ENCODE measurements at regions not wholly inside any gene's neighbourhood (a gene's known extent, or its start where the extent isn't known, plus 50 kb on each side); places are given as distances from the start of the nearest gene placed in this dataset.
"Not testable (repeated sequence)": the region's sequence is repeated elsewhere in the genome, so short reads cannot be mapped to it uniquely, and the experiment has no call there.

DNA sequence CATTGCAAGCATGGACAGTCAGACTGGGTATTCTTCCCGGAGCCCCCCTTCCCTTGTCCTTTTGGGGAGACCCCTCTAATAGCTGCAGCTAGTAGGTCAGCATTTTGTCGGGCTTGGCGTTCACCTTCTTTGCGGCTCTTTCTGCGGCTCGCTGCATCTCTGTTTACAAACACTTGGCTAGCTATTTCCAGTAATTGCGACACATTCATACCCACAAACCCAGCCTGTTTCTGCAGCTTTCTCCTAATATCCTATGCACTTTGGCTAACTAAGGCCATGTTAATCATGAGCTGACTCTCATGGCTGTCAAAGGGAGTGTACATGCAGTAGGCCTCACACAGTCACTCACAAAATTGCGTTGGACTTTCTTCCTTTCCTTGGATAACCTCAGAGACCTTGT, 716.4 kb downstream of the AMY1C start:
- no peak for DNase-seq (ENCODE audit: low read depth)

DNA sequence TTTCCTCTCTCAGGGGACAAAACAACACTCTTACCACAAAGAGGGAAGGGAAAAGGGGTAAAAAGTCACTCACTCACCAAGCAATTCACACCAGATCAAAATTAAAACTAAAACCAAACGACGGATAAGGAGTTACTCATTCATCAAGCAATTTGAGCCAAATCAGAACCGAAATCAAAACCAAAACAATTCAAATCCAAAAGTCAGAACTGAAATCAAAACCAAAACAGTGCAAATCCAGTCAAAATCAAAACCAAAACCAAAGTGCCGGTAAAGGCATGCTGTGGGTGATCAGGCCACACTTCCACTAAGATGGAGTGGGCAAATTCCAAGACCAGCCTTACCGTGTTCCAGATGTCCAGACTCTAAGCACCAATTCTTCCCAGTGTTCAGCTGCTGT, 717.9 kb downstream of the AMY1C start:
- DNase-seq (ENCODE audit: low read depth) = no peak

- no peak for DNase-seq (ENCODE audit: low read depth)
Observed at GRCh38 chr1:104468282-104468681, 718.6 kb downstream of the AMY1C start.

DNA sequence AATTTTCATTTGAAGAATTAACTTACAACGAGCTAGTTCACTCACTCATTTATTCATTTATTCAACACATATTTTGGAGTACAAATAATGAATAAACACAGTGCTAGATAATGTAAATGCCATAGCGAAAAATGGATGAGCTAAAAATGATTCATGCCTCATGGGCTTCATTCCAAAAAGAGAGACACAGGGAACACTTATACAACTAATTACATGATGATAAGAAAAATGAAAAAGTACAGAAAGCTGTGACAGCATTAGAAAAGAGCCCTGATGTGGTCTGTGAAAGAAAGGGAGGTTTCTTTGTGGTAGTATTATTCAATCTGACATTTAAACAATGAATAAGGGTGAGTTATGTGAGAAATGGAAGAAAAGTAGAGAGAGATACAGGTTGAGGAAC, 726.4 kb downstream of the AMY1C start:
- no peak for DNase-seq (ENCODE audit: low read depth)

DNA sequence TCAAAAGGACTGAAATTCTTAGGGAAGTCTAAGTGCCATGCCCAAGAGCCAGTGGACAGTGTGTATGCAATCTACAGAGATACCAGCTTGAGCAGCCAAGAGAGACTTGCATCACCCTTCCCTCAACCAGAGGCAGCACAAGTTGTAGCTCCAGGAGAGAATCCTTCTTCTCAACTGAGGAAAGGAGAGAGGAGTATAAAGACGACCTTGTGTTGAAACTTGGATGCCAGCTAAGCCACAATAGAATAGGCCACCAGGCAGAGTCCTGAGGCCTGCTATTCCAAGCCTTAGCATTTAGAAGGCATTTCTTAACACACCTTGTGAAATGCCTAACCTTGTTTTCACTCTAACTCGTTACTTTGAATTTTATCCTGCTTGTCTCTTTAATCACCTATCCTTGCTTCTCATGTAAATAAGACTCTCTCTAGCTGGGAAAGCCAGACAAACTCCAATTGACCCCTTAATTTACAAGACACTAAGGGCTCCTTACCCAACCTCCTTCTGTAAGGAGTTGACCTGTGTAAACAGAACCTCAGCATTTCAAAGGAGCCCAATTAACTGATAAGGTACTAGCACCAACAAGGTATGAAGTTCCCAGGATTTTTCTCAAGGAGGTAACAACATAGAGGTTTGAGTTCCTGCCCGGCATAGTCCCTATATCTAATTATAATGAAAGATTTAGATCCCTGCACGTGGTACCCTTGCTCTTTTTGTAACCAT, 738.8 kb downstream of the AMY1C start:
- DNase-seq (ENCODE audit: low read depth) = no peak

GRCh38 chr1:104526158-104526795, 776.6 kb downstream of the AMY1C start:
- no peak for DNase-seq (ENCODE audit: low read depth)

DNA sequence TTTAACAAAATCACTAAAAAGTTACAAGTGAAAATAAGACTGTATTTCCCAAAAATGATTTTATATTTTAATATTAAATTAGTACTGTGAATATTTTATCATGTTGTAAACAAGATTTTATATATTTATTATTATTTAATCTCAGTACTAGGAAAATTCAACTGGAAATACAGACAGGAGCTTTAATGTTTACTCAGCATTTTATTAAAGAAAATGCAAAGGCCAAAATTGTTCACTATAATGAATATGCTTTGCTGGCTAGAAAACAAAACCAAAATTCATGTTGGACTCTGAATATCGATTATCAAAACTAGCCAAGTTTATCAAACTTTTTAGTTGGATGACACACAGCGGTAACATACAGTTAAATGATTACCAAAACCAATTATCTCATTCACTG, 782.3 kb downstream of the AMY1C start:
- DNase-seq (ENCODE audit: low read depth) = no peak

DNA sequence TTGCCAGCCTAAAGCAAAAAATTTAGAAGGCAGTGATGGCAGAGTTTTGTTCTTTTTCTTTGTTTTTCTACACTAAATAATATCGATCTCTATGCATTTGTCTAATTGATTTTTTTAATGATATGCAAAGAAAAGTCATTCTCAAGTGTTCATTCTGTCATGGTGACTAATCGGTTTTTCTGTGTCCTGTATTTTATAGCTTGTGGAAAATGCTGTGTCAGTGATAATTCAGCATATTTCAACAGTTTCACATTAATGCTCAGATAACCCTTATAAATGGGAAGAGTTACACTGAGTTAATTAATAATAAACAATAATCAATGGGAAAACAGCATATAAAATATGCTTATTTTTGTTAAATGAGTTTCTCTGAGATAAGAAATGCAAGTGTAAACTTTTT, 824.9 kb downstream of the AMY1C start:
- no peak for DNase-seq (ENCODE audit: low read depth)

- no peak for DNase-seq (ENCODE audit: low read depth)
Observed at GRCh38 chr1:104592926-104593325, 843.2 kb downstream of the AMY1C start.

- no peak for DNase-seq (ENCODE audit: low read depth)
Observed at GRCh38 chr1:104593413-104594187, 843.9 kb downstream of the AMY1C start.

DNA sequence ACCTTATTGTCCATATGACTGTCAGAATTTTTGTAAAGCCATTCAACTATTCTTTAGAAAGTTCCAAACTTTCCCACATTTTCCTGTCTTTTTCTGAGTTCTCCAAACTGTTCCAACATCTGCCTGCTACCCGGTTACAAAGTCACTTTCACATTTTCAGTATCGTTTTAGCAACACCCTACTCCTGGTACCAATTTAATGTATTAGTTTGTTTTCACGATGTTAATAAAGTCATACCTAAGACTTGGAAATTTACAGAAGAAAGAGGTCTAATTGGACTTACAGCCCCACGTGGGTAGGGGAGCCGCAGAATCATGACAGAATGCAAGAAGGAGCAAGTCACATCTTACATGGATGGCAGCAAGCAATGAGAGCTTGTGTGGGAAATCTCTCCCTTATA, 867.8 kb downstream of the AMY1C start:
- no peak for DNase-seq (ENCODE audit: low read depth)

GRCh38 chr1:104621221-104621620, 871.5 kb downstream of the AMY1C start:
- DNase-seq (ENCODE audit: low read depth) = no peak

GRCh38 chr1:104624538-104624937, 874.8 kb downstream of the AMY1C start:
- DNase-seq (ENCODE audit: low read depth) = no peak

DNA sequence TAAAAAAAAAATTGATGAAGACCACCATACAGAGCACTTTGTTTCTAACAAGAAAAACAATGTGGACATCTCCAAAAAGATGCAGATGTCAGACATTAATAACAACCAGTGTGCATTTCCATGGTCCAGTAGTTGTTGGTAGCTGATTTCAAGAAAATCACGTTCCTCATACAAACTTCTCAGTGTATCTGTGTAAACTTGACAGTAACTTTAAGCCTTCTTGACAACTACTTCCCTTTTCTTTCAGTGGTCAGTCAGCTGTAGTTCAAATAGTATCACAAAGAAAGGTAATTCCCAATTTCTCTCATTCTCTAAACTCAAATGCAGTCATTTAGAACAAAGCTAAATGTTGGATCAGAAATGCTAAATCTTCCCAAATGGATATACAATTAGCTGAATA, 879.9 kb downstream of the AMY1C start:
- no peak for DNase-seq (ENCODE audit: low read depth)

- DNase-seq (ENCODE audit: low read depth) = no peak
Observed at GRCh38 chr1:104630567-104631149, 881.0 kb downstream of the AMY1C start.

GRCh38 chr1:104636581-104636980, 886.9 kb downstream of the AMY1C start:
- DNase-seq (ENCODE audit: low read depth) = peak; percentile 0

DNA sequence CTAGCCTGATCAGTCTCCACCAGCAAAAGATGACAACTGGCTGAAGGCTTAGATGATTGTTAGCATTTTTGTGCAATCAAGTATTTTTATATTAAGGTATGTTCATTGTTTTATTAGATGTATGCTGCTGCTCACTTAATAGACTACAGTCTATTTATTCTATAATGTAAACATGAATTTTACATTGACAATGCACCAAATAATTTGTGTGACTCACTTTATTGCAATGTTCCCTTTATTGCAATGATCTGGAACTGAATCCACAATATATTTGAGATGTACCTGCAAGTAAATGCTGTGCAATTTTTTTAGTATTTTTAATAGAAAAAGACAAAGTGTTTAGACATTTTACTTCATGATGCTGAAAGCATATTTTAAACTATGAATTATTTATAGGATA, 896.5 kb downstream of the AMY1C start:
- no peak for DNase-seq (ENCODE audit: low read depth)

- peak; percentile 1 for DNase-seq (ENCODE audit: low read depth)
Observed at GRCh38 chr1:104648269-104648691, 898.6 kb downstream of the AMY1C start.

DNA sequence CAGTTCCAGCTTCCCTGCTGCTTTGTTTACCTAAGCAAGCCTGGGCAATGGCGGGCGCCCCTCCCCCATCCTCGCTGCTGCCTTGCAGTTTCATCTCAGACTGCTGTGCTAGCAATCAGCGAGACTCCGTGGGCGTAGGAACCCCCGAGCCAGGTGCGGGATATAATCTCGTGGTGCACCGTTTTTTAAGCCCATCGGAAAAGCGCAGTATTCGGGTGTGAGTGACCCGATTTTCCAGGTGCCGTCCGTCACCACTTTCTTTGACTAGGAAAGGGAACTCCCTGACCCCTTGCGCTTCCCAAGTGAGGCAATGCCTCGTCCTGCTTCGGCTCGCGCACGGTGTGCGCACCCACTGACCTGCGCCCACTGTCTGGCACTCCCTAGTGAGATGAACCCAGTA, 914.7 kb downstream of the AMY1C start:
- not testable (repeated sequence) for DNase-seq (ENCODE audit: low read depth)

- no peak for DNase-seq (ENCODE audit: low read depth)
Observed at GRCh38 chr1:104665300-104665699, 915.6 kb downstream of the AMY1C start.

GRCh38 chr1:104671684-104672353, 922.1 kb downstream of the AMY1C start:
- DNase-seq (ENCODE audit: low read depth) = no peak

DNA sequence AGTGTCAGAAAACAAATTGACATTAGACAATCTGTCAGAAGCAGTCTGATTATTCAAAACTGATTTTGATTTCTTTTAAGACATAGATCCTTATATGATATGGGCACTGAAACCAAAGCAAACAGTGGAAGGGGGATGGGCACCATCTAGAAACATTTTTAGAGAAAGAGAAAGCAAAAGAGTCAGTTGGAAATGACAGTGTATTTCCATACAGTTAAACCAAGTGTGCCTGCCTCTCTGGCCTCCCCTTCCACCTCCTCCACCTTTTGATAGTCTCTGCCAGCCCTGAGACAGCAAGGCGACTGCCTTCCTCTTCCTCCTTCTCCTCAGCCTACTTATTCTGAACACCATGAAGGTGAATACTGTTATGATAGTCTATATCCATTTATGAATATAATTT, 949.7 kb downstream of the AMY1C start:
- DNase-seq (ENCODE audit: low read depth) = no peak

Measured in iris pigment epithelial cell (primary cell).